ENCODE measurements at regions not wholly inside any gene's neighbourhood (a gene's known extent, or its start where the extent isn't known, plus 50 kb on each side); places are given as distances from the start of the nearest gene placed in this dataset.
A peak's percentile ranks its signal among the peaks of the same experiment; 100 is the strongest.

- no peaks in the 10 kb centered on the region for H3K4me1 ChIP-seq (ENCODE audit: control insufficient read depth, insufficient read depth, low read length)
- no peaks in the 10 kb centered on the region for H3K27me3 ChIP-seq (ENCODE audit: control insufficient read depth, insufficient read depth, low read length)
- H3K4me3 ChIP-seq (ENCODE audit: low read depth, low read length), result no peak overlapping the region
- H3K9ac ChIP-seq (ENCODE audit: low read length), result no peak overlapping the region
- H3K36me3 ChIP-seq (ENCODE audit: control insufficient read depth, insufficient read depth, low read length), result no peaks in the 10 kb centered on the region
- H3K27ac ChIP-seq (ENCODE audit: low read depth, low read length), result no peak overlapping the region
- H3K9me3 ChIP-seq (ENCODE audit: control insufficient read depth, insufficient read depth, low read depth, low read length), result no peaks in the 10 kb centered on the region
Measured at GRCh38 chr13:33626407-33626806, 191.5 kb upstream of the RFC3 start.

- H3K9me3 ChIP-seq (ENCODE audit: control insufficient read depth, insufficient read depth, low read depth, low read length), result no peaks in the 10 kb centered on the region
- H3K4me1 ChIP-seq (ENCODE audit: control insufficient read depth, insufficient read depth, low read length), result no peaks in the 10 kb centered on the region
- no peak overlapping the region for H3K27ac ChIP-seq (ENCODE audit: low read depth, low read length)
- no peaks in the 10 kb centered on the region for H3K27me3 ChIP-seq (ENCODE audit: control insufficient read depth, insufficient read depth, low read length)
- H3K4me3 ChIP-seq (ENCODE audit: low read depth, low read length), result no peak overlapping the region
- no peaks in the 10 kb centered on the region for H3K36me3 ChIP-seq (ENCODE audit: control insufficient read depth, insufficient read depth, low read length)
- H3K9ac ChIP-seq (ENCODE audit: low read length), result no peak overlapping the region
Measured at GRCh38 chr13:33628662-33629061, 189.3 kb upstream of the RFC3 start.

- Histone ChIP-seq H3K4me3 (ENCODE audit: low read depth, low read length) (no peak overlapping the region), H3K9ac (ENCODE audit: low read length) (no peak overlapping the region), H3K27me3 (ENCODE audit: control insufficient read depth, insufficient read depth, low read length) (no peaks in the 10 kb centered on the region), H3K4me1 (ENCODE audit: control insufficient read depth, insufficient read depth, low read length) (no peaks in the 10 kb centered on the region), H3K27ac (ENCODE audit: low read depth, low read length) (no peak overlapping the region), H3K9me3 (ENCODE audit: control insufficient read depth, insufficient read depth, low read depth, low read length) (no peaks in the 10 kb centered on the region), H3K36me3 (ENCODE audit: control insufficient read depth, insufficient read depth, low read length) (no peaks in the 10 kb centered on the region)
Measured at GRCh38 chr13:33629605-33630360, 188.2 kb upstream of the RFC3 start.

GRCh38 chr13:33633701-33634545, 184.0 kb upstream of the RFC3 start:
- Histone ChIP-seq H3K27ac (ENCODE audit: low read depth, low read length) (no peak overlapping the region), H3K4me1 (ENCODE audit: control insufficient read depth, insufficient read depth, low read length) (peaks cover 24% of the 10 kb centered on the region)

GRCh38 chr13:33634546-33634982, 183.4 kb upstream of the RFC3 start:
- Histone ChIP-seq H3K9me3 (ENCODE audit: control insufficient read depth, insufficient read depth, low read depth, low read length) (no peaks in the 10 kb centered on the region), H3K36me3 (ENCODE audit: control insufficient read depth, insufficient read depth, low read length) (no peaks in the 10 kb centered on the region), H3K4me3 (ENCODE audit: low read depth, low read length) (no peak overlapping the region), H3K27me3 (ENCODE audit: control insufficient read depth, insufficient read depth, low read length) (no peaks in the 10 kb centered on the region), H3K9ac (ENCODE audit: low read length) (no peak overlapping the region), H3K27ac (ENCODE audit: low read depth, low read length) (no peak overlapping the region), H3K4me1 (ENCODE audit: control insufficient read depth, insufficient read depth, low read length) (peaks cover 31% of the 10 kb centered on the region)

More at GRCh38 chr13:33633701-33634545, 184.0 kb upstream of the RFC3 start:
- Histone ChIP-seq H3K27me3 (ENCODE audit: control insufficient read depth, insufficient read depth, low read length) (no peaks in the 10 kb centered on the region), H3K4me3 (ENCODE audit: low read depth, low read length) (no peak overlapping the region), H3K9ac (ENCODE audit: low read length) (no peak overlapping the region), H3K9me3 (ENCODE audit: control insufficient read depth, insufficient read depth, low read depth, low read length) (no peaks in the 10 kb centered on the region), H3K36me3 (ENCODE audit: control insufficient read depth, insufficient read depth, low read length) (no peaks in the 10 kb centered on the region)

GRCh38 chr13:33636243-33636642, 181.7 kb upstream of the RFC3 start:
- Histone ChIP-seq H3K9me3 (ENCODE audit: control insufficient read depth, insufficient read depth, low read depth, low read length) (no peaks in the 10 kb centered on the region), H3K4me1 (ENCODE audit: control insufficient read depth, insufficient read depth, low read length) (peaks cover 46% of the 10 kb centered on the region), H3K4me3 (ENCODE audit: low read depth, low read length) (no peak overlapping the region), H3K36me3 (ENCODE audit: control insufficient read depth, insufficient read depth, low read length) (no peaks in the 10 kb centered on the region), H3K27me3 (ENCODE audit: control insufficient read depth, insufficient read depth, low read length) (no peaks in the 10 kb centered on the region), H3K9ac (ENCODE audit: low read length) (no peak overlapping the region), H3K27ac (ENCODE audit: low read depth, low read length) (no peak overlapping the region)

- no peaks in the 10 kb centered on the region for H3K27me3 ChIP-seq (ENCODE audit: control insufficient read depth, insufficient read depth, low read length)
- H3K4me3 ChIP-seq (ENCODE audit: low read depth, low read length), result no peak overlapping the region
- no peaks in the 10 kb centered on the region for H3K9me3 ChIP-seq (ENCODE audit: control insufficient read depth, insufficient read depth, low read depth, low read length)
- peaks cover 53% of the 10 kb centered on the region for H3K4me1 ChIP-seq (ENCODE audit: control insufficient read depth, insufficient read depth, low read length)
- no peak overlapping the region for H3K9ac ChIP-seq (ENCODE audit: low read length)
- H3K36me3 ChIP-seq (ENCODE audit: control insufficient read depth, insufficient read depth, low read length), result no peaks in the 10 kb centered on the region
- H3K27ac ChIP-seq (ENCODE audit: low read depth, low read length), result no peak overlapping the region
Measured at GRCh38 chr13:33636955-33637670, 180.8 kb upstream of the RFC3 start.

GRCh38 chr13:33637978-33638743, 179.8 kb upstream of the RFC3 start:
- Histone ChIP-seq H3K9me3 (ENCODE audit: control insufficient read depth, insufficient read depth, low read depth, low read length) (no peaks in the 10 kb centered on the region), H3K36me3 (ENCODE audit: control insufficient read depth, insufficient read depth, low read length) (no peaks in the 10 kb centered on the region), H3K27ac (ENCODE audit: low read depth, low read length) (peak overlapping the region; percentile 58; the same call in 1 of the 2 replicates), H3K27me3 (ENCODE audit: control insufficient read depth, insufficient read depth, low read length) (no peaks in the 10 kb centered on the region), H3K4me1 (ENCODE audit: control insufficient read depth, insufficient read depth, low read length) (peaks cover 63% of the 10 kb centered on the region), H3K4me3 (ENCODE audit: low read depth, low read length) (peak overlapping the region; percentile 29), H3K9ac (ENCODE audit: low read length) (peak overlapping the region; percentile 38)

- H3K36me3 ChIP-seq (ENCODE audit: control insufficient read depth, insufficient read depth, low read length), result no peaks in the 10 kb centered on the region
- H3K4me3 ChIP-seq (ENCODE audit: low read depth, low read length), result no peak overlapping the region
- no peaks in the 10 kb centered on the region for H3K9me3 ChIP-seq (ENCODE audit: control insufficient read depth, insufficient read depth, low read depth, low read length)
- peak overlapping the region; percentile 58; the same call in 1 of the 2 replicates for H3K27ac ChIP-seq (ENCODE audit: low read depth, low read length)
- H3K9ac ChIP-seq (ENCODE audit: low read length), result no peak overlapping the region
- H3K27me3 ChIP-seq (ENCODE audit: control insufficient read depth, insufficient read depth, low read length), result no peaks in the 10 kb centered on the region
- peaks cover 64% of the 10 kb centered on the region for H3K4me1 ChIP-seq (ENCODE audit: control insufficient read depth, insufficient read depth, low read length)
Measured at GRCh38 chr13:33639158-33639557, 178.8 kb upstream of the RFC3 start.

GRCh38 chr13:33639626-33640080, 178.3 kb upstream of the RFC3 start:
- H3K36me3 ChIP-seq (ENCODE audit: control insufficient read depth, insufficient read depth, low read length), result no peaks in the 10 kb centered on the region
- H3K9me3 ChIP-seq (ENCODE audit: control insufficient read depth, insufficient read depth, low read depth, low read length), result no peaks in the 10 kb centered on the region
- H3K27ac ChIP-seq (ENCODE audit: low read depth, low read length), result peak overlapping the region; percentile 58; the same call in 1 of the 2 replicates
- peaks cover 64% of the 10 kb centered on the region for H3K4me1 ChIP-seq (ENCODE audit: control insufficient read depth, insufficient read depth, low read length)
- no peak overlapping the region for H3K4me3 ChIP-seq (ENCODE audit: low read depth, low read length)
- H3K27me3 ChIP-seq (ENCODE audit: control insufficient read depth, insufficient read depth, low read length), result no peaks in the 10 kb centered on the region
- no peak overlapping the region for H3K9ac ChIP-seq (ENCODE audit: low read length)
